ENCODE measurements at regions not wholly inside any gene's neighbourhood (a gene's known extent, or its start where the extent isn't known, plus 50 kb on each side); places are given as distances from the start of the nearest gene placed in this dataset.
"Not testable (repeated sequence)": the region's sequence is repeated elsewhere in the genome, so short reads cannot be mapped to it uniquely, and the experiment has no call there.

- not testable (repeated sequence) for TF ChIP-seq POLR2AphosphoS5 (IDR thresholded peaks at IDR 0.05); RAD21 (conservative IDR thresholded peaks at IDR 0.05); TAF1 (IDR thresholded peaks at IDR 0.05; ENCODE audit: low read depth); CTCF (IDR thresholded peaks at IDR 0.05; ENCODE audit: poor library complexity, severe bottlenecking); EZH2 (IDR thresholded peaks at IDR 0.05; ENCODE audit: borderline replicate concordance, insufficient read depth, low read length, poor library complexity, severe bottlenecking)
These were observed 179.4 kb upstream of the JUN start for GRCh38 chr1:58963287-58963686.
